ENCODE measurements at regions not wholly inside any gene's neighbourhood (a gene's known extent, or its start where the extent isn't known, plus 50 kb on each side); places are given as distances from the start of the nearest gene placed in this dataset.
"Not testable (repeated sequence)": the region's sequence is repeated elsewhere in the genome, so short reads cannot be mapped to it uniquely, and the experiment has no call there.

- Mint-ChIP-seq H3K4me3 (no peak overlapping the region), H3K36me3 (ENCODE audit: low read depth) (no peaks in the 10 kb centered on the region; the same call in 1 of the 2 replicates), H3K9me3 (peaks cover 6% of the 10 kb centered on the region; the same call in 1 of the 2 replicates), H3K27me3 (ENCODE audit: insufficient read depth) (no peaks in the 10 kb centered on the region), H3K27ac (no peak overlapping the region), H3K4me1 (ENCODE audit: low read depth) (peaks cover 7% of the 10 kb centered on the region)
- no peak for DNase-seq
- TF ChIP-seq CTCF (IDR thresholded peaks at IDR 0.05), result no peak
Observed at GRCh38 chr4:33954759-33955158, 2289.6 kb downstream of the ARAP2 start.

GRCh38 chr4:33959519-33959918 lies 2284.8 kb downstream of the ARAP2 start:
- Mint-ChIP-seq H3K27ac (no peak overlapping the region), H3K36me3 (ENCODE audit: low read depth) (no peaks in the 10 kb centered on the region; the same call in 1 of the 2 replicates), H3K4me3 (no peak overlapping the region), H3K27me3 (ENCODE audit: insufficient read depth) (no peaks in the 10 kb centered on the region), H3K9me3 (peaks cover 6% of the 10 kb centered on the region; the same call in 1 of the 2 replicates), H3K4me1 (ENCODE audit: low read depth) (peaks cover 26% of the 10 kb centered on the region)
- TF ChIP-seq CTCF (IDR thresholded peaks at IDR 0.05), result no peak
- peak; percentile 55 for DNase-seq

- Mint-ChIP-seq H3K4me1 (ENCODE audit: low read depth) (peaks cover 26% of the 10 kb centered on the region), H3K27ac (no peak overlapping the region), H3K36me3 (ENCODE audit: low read depth) (no peaks in the 10 kb centered on the region; the same call in 1 of the 2 replicates), H3K4me3 (no peak overlapping the region), H3K27me3 (ENCODE audit: insufficient read depth) (no peaks in the 10 kb centered on the region), H3K9me3 (peaks cover 6% of the 10 kb centered on the region; the same call in 1 of the 2 replicates)
- no peak for TF ChIP-seq CTCF (IDR thresholded peaks at IDR 0.05)
- peak; percentile 68 for DNase-seq
Observed at GRCh38 chr4:33961761-33962160, 2282.6 kb downstream of the ARAP2 start.

GRCh38 chr4:33966808-33967207 lies 2277.5 kb downstream of the ARAP2 start:
- Mint-ChIP-seq H3K27me3 (ENCODE audit: insufficient read depth) (0 out of 2 replicates have a peak, but pooled peaks cover 1% of the 10 kb centered on the region), H3K36me3 (ENCODE audit: low read depth) (peaks cover 38% of the 10 kb centered on the region), H3K9me3 (peaks cover 10% of the 10 kb centered on the region), H3K4me3 (no peak overlapping the region), H3K4me1 (ENCODE audit: low read depth) (peaks cover 3% of the 10 kb centered on the region), H3K27ac (no peak overlapping the region)
- DNase-seq, result no peak
- TF ChIP-seq CTCF (IDR thresholded peaks at IDR 0.05), result peak; percentile 66

- Mint-ChIP-seq H3K4me1 (ENCODE audit: low read depth) (no peaks in the 10 kb centered on the region; the same call in 1 of the 2 replicates), H3K4me3 (no peak overlapping the region), H3K27me3 (ENCODE audit: insufficient read depth) (no peaks in the 10 kb centered on the region), H3K36me3 (ENCODE audit: low read depth) (peaks cover 14% of the 10 kb centered on the region), H3K27ac (no peak overlapping the region), H3K9me3 (peaks cover 4% of the 10 kb centered on the region)
- DNase-seq, result no peak
- TF ChIP-seq CTCF (IDR thresholded peaks at IDR 0.05), result no peak
Observed at GRCh38 chr4:33974270-33974669, 2270.0 kb downstream of the ARAP2 start.

- Mint-ChIP-seq H3K27ac (no peak overlapping the region), H3K4me1 (ENCODE audit: low read depth) (no peaks in the 10 kb centered on the region; the same call in 1 of the 2 replicates), H3K9me3 (no peaks in the 10 kb centered on the region), H3K27me3 (ENCODE audit: insufficient read depth) (no peaks in the 10 kb centered on the region), H3K36me3 (ENCODE audit: low read depth) (peaks cover 2% of the 10 kb centered on the region; the same call in 1 of the 2 replicates), H3K4me3 (no peak overlapping the region)
- TF ChIP-seq CTCF (IDR thresholded peaks at IDR 0.05), result no peak
- DNase-seq, result no peak
Observed at GRCh38 chr4:33975995-33976394, 2268.3 kb downstream of the ARAP2 start.

- H3K9me3 Mint-ChIP-seq; H3K36me3 Mint-ChIP-seq (ENCODE audit: low read depth); H3K27ac Mint-ChIP-seq; H3K27me3 Mint-ChIP-seq (ENCODE audit: insufficient read depth); H3K4me3 Mint-ChIP-seq; H3K4me1 Mint-ChIP-seq (ENCODE audit: low read depth); DNase-seq: not testable (repeated sequence)
Observed at GRCh38 chr4:33979781-33980180, 2264.5 kb downstream of the ARAP2 start.

Measured in HFFc6 (cell line).